HEK293 (cell line): ENCODE measurements at regions not wholly inside any gene's neighbourhood (a gene's known extent, or its start where the extent isn't known, plus 50 kb on each side); places are given as distances from the start of the nearest gene placed in this dataset.

Source experiments
- CTCF ChIA-PET: fragments of 350-600 bp; formaldehyde crosslinking; extraction: SDS; loops from one replicate; lab custom pipeline; 2021; ENCODE audit warnings: antibody characterized with exemption; lab: Yijun Ruan, JAX
- POLR2A ChIA-PET: fragments of 300-600 bp; formaldehyde crosslinking; extraction: SDS; loops from one replicate; lab custom pipeline; 2020; ENCODE audit warnings: antibody characterized with exemption, inconsistent platforms; lab: Yijun Ruan, JAX
- H3K27ac ChIP-seq: fragments of 200-500 bp; sonication (Bioruptor generic); 2 replicates; pipeline ENCODE4 v1.5.1; 2014; ENCODE audit warnings: low read depth, low read length, control low read depth, inconsistent platforms; ENCODE audit errors: extremely low read depth
- H3K36me3 ChIP-seq, 2 experiments: fragments of 200-500 bp in 1 of 2; sonication (Bioruptor generic) in 1 of 2; 1 replicate in 1 of 2; 2 replicates in 1 of 2; pipeline ENCODE4 v1.5.1; 2014 to 2017; ENCODE audit warnings: inconsistent platforms in 2 of 2, low read length in 2 of 2; ENCODE audit not compliant: control insufficient read depth in 2 of 2, insufficient read depth in 1 of 2
- H3K4me1 ChIP-seq: fragments of 200-500 bp; sonication (Bioruptor generic); 2 replicates; pipeline ENCODE4 v1.5.1; 2014; ENCODE audit warnings: mild to moderate bottlenecking, low read length, inconsistent platforms; ENCODE audit not compliant: control insufficient read depth, insufficient read depth
- H3K4me3 ChIP-seq: 2 replicates; pipeline ENCODE4 v1.5.1; 2011; ENCODE audit warnings: low read depth, mild to moderate bottlenecking, control low read depth, low read length, moderate library complexity
- H3K9me3 ChIP-seq: fragments of 200-500 bp; sonication (Bioruptor generic); 2 replicates; pipeline ENCODE4 v1.5.1; 2014; ENCODE audit warnings: low read depth, low read length, inconsistent platforms; ENCODE audit not compliant: control insufficient read depth, insufficient read depth
- IKZF3 ChIP-seq: fragments of 450-650 bp; IDR thresholded peaks from 2 replicates; pipeline ENCODE4 v1.5.0; 2018; ENCODE audit warnings: missing biosample characterization, mild to moderate bottlenecking, missing genetic modification characterization, moderate library complexity
- KLF10 ChIP-seq: fragments of 450-650 bp; IDR thresholded peaks from 2 replicates; pipeline ENCODE4 v1.5.1; 2018; ENCODE audit warnings: missing biosample characterization, mild to moderate bottlenecking, missing genetic modification characterization
- KLF7 ChIP-seq: fragments of 450-650 bp; formaldehyde crosslinking; IDR thresholded peaks from 2 replicates; pipeline ENCODE4 v1.5.1; 2016; ENCODE audit warnings: missing biosample characterization, missing genetic modification characterization, borderline replicate concordance
- TRIM28 ChIP-seq: IDR thresholded peaks from 2 replicates; pipeline ENCODE4 v1.6.1; 2011; ENCODE audit warnings: low read length, control low read depth, borderline replicate concordance
- WT1 ChIP-seq: fragments of 450-650 bp; formaldehyde crosslinking; IDR thresholded peaks from 2 replicates; pipeline ENCODE4 v1.5.1; 2016; ENCODE audit warnings: missing biosample characterization, missing genetic modification characterization
- ZBTB20 ChIP-seq: fragments of 450-650 bp; formaldehyde crosslinking; IDR thresholded peaks from 2 replicates; pipeline ENCODE4 v1.5.1; 2016; ENCODE audit warnings: missing biosample characterization, missing genetic modification characterization
- ZNF10 ChIP-seq: fragments of 450-650 bp; formaldehyde crosslinking; IDR thresholded peaks from 2 replicates; pipeline ENCODE4 v1.5.1; 2017; ENCODE audit warnings: missing biosample characterization, missing genetic modification characterization
- ZNF24 ChIP-seq: fragments of 450-650 bp; formaldehyde crosslinking; IDR thresholded peaks from 2 replicates; pipeline ENCODE4 v1.5.1; 2016; ENCODE audit warnings: missing biosample characterization, missing genetic modification characterization
- ZNF292 ChIP-seq: fragments of 450-650 bp; formaldehyde crosslinking; IDR thresholded peaks from 2 replicates; pipeline ENCODE4 v1.5.1; 2016; ENCODE audit warnings: low read depth, missing biosample characterization, missing genetic modification characterization, borderline replicate concordance
- ZNF335 ChIP-seq: fragments of 450-650 bp; formaldehyde crosslinking; conservative IDR thresholded peaks from 2 replicates; pipeline ENCODE4 v1.5.1; 2016; ENCODE audit warnings: missing biosample characterization, missing genetic modification characterization
- ZNF433 ChIP-seq: fragments of 450-650 bp; formaldehyde crosslinking; IDR thresholded peaks from 2 replicates; pipeline ENCODE4 v1.5.1; 2016; ENCODE audit warnings: missing biosample characterization, missing genetic modification characterization, low read depth
- ZNF514 ChIP-seq: fragments of 450-650 bp; formaldehyde crosslinking; IDR thresholded peaks from 2 replicates; pipeline ENCODE4 v1.5.1; 2016; ENCODE audit warnings: missing biosample characterization, missing genetic modification characterization
- ZNF544 ChIP-seq: fragments of 450-650 bp; formaldehyde crosslinking; IDR thresholded peaks from 2 replicates; pipeline ENCODE4 v1.5.0; 2017; ENCODE audit warnings: missing biosample characterization, missing genetic modification characterization
- ZNF623 ChIP-seq: fragments of 450-650 bp; formaldehyde crosslinking; IDR thresholded peaks from 2 replicates; pipeline ENCODE4 v1.5.1; 2016; ENCODE audit warnings: missing biosample characterization, missing genetic modification characterization
- ZNF624 ChIP-seq: fragments of 450-650 bp; formaldehyde crosslinking; IDR thresholded peaks from 2 replicates; pipeline ENCODE4 v1.5.1; 2017; ENCODE audit warnings: missing biosample characterization, missing genetic modification characterization
- ZNF629 ChIP-seq: fragments of 450-650 bp; formaldehyde crosslinking; IDR thresholded peaks from 2 replicates; pipeline ENCODE4 v1.5.1; 2017; ENCODE audit warnings: missing biosample characterization, missing genetic modification characterization
- ZNF658 ChIP-seq: fragments of 450-650 bp; formaldehyde crosslinking; IDR thresholded peaks from 2 replicates; pipeline ENCODE4; 2016; ENCODE audit warnings: missing biosample characterization, missing genetic modification characterization
- ZNF791 ChIP-seq: fragments of 450-650 bp; formaldehyde crosslinking; IDR thresholded peaks from 2 replicates; pipeline ENCODE4 v1.5.1; 2016; ENCODE audit warnings: missing biosample characterization, missing genetic modification characterization
- ZSCAN30 ChIP-seq: fragments of 450-650 bp; IDR thresholded peaks from 2 replicates; pipeline ENCODE4 v1.5.1; 2018; ENCODE audit warnings: missing biosample characterization, mild to moderate bottlenecking, missing genetic modification characterization, moderate library complexity
- TF ChIP-seq, protein P1 (sequence below): fragments of 450-650 bp; formaldehyde crosslinking; IDR thresholded peaks from 2 replicates; pipeline ENCODE4 v1.5.1; 2016; ENCODE audit warnings: missing biosample characterization, missing genetic modification characterization
- TF ChIP-seq, protein P2 (sequence below): fragments of 450-650 bp; formaldehyde crosslinking; IDR thresholded peaks from 2 replicates; pipeline ENCODE4 v1.5.1; 2017; ENCODE audit warnings: missing biosample characterization, missing genetic modification characterization
- TF ChIP-seq, protein P3 (sequence below): fragments of 450-650 bp; formaldehyde crosslinking; IDR thresholded peaks from 2 replicates; pipeline ENCODE4 v1.5.1; 2016; ENCODE audit warnings: missing biosample characterization, missing genetic modification characterization
- TF ChIP-seq, protein P4 (sequence below): fragments of 450-650 bp; formaldehyde crosslinking; IDR thresholded peaks from 2 replicates; pipeline ENCODE4 v1.5.1; 2016; ENCODE audit warnings: missing biosample characterization, missing genetic modification characterization
- TF ChIP-seq, protein P5 (sequence below): fragments of 450-650 bp; formaldehyde crosslinking; IDR thresholded peaks from 2 replicates; pipeline ENCODE4 v1.5.1; 2016; ENCODE audit warnings: missing biosample characterization, missing genetic modification characterization
- TF ChIP-seq, protein P6 (sequence below): fragments of 450-650 bp; formaldehyde crosslinking; IDR thresholded peaks from 2 replicates; pipeline ENCODE4 v1.5.1; 2016; ENCODE audit warnings: missing biosample characterization, missing genetic modification characterization, borderline replicate concordance

DNA sequence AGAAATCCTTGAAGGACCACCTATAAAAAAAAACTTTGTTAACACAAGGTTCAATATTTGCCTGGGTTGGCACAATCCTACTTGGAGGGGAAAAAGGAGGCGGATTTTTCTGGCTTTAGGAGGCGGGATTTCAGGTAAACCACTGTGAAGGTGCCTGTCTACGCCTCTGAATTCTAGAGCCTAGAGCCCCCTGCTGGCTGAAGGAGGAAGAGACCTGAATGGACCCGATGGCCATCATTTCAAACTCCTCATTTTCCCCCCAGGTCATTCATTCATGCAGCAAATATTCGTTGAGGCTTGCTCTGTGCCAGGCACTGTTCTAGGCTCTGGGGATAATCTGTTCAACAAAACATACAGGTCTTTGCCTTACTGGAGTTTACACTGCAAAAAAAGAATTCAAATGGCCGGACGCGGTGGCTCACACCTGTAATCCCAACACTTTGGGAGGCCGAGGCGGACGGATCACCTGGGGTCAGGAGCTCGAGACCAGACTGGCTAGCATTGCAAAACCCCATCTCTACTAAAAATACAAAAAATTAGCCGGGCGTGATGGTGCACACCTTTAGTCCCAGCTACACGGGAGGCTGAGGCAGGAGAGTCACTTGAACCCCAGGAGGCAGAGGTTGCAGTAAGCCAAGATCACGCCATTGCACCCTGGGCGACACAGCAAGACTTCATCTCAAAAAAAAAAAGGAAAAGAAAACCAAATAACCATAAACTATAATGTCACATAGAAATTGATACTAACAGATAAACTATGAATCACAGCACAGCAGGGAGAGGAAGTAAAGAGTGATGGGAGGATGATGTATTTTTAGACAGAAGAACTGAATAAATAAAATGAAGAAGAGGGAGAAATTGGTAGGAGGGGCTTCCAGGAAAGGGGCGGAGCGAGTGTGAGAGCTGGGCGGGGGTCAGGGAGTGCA lies 90.1 kb upstream of the NFE2L3 start (continued):
- TF ChIP-seq KLF7 (tag by site-specific recombination) (no peak), TRIM28 (no peak), ZNF433 (no peak), ZNF514 (tag by site-specific recombination) (no peak), IKZF3 (tag by site-specific recombination) (peak; percentile 51), ZNF335 (tag by site-specific recombination) (peak; percentile 31; the same call in 1 of the 2 replicates), ZNF629 (tag by site-specific recombination) (peak; percentile 67; the same call in 1 of the 2 replicates), ZNF791 (tag by site-specific recombination) (no peak), ZNF24 (tag by site-specific recombination) (peak; percentile 73), WT1 (tag by site-specific recombination) (peak; percentile 85), ZNF624 (no peak), KLF10 (tag by site-specific recombination) (0 out of 2 replicates have a peak, but pooled peaks have one; percentile 11), ZBTB20 (tag by site-specific recombination) (no peak), ZNF658 (no peak)
- TF ChIP-seq, protein P1, sequence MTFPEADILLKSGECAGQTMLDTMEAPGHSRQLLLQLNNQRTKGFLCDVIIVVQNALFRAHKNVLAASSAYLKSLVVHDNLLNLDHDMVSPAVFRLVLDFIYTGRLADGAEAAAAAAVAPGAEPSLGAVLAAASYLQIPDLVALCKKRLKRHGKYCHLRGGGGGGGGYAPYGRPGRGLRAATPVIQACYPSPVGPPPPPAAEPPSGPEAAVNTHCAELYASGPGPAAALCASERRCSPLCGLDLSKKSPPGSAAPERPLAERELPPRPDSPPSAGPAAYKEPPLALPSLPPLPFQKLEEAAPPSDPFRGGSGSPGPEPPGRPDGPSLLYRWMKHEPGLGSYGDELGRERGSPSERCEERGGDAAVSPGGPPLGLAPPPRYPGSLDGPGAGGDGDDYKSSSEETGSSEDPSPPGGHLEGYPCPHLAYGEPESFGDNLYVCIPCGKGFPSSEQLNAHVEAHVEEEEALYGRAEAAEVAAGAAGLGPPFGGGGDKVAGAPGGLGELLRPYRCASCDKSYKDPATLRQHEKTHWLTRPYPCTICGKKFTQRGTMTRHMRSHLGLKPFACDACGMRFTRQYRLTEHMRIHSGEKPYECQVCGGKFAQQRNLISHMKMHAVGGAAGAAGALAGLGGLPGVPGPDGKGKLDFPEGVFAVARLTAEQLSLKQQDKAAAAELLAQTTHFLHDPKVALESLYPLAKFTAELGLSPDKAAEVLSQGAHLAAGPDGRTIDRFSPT, result no peak
- TF ChIP-seq, protein P2, sequence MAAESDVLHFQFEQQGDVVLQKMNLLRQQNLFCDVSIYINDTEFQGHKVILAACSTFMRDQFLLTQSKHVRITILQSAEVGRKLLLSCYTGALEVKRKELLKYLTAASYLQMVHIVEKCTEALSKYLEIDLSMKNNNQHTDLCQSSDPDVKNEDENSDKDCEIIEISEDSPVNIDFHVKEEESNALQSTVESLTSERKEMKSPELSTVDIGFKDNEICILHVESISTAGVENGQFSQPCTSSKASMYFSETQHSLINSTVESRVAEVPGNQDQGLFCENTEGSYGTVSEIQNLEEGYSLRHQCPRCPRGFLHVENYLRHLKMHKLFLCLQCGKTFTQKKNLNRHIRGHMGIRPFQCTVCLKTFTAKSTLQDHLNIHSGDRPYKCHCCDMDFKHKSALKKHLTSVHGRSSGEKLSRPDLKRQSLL (tag by site-specific recombination), result 0 out of 2 replicates have a peak, but pooled peaks have one; percentile 14
- TF ChIP-seq, protein P3, sequence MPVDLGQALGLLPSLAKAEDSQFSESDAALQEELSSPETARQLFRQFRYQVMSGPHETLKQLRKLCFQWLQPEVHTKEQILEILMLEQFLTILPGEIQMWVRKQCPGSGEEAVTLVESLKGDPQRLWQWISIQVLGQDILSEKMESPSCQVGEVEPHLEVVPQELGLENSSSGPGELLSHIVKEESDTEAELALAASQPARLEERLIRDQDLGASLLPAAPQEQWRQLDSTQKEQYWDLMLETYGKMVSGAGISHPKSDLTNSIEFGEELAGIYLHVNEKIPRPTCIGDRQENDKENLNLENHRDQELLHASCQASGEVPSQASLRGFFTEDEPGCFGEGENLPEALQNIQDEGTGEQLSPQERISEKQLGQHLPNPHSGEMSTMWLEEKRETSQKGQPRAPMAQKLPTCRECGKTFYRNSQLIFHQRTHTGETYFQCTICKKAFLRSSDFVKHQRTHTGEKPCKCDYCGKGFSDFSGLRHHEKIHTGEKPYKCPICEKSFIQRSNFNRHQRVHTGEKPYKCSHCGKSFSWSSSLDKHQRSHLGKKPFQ (tag by site-specific recombination), result no peak
- TF ChIP-seq, protein P4, sequence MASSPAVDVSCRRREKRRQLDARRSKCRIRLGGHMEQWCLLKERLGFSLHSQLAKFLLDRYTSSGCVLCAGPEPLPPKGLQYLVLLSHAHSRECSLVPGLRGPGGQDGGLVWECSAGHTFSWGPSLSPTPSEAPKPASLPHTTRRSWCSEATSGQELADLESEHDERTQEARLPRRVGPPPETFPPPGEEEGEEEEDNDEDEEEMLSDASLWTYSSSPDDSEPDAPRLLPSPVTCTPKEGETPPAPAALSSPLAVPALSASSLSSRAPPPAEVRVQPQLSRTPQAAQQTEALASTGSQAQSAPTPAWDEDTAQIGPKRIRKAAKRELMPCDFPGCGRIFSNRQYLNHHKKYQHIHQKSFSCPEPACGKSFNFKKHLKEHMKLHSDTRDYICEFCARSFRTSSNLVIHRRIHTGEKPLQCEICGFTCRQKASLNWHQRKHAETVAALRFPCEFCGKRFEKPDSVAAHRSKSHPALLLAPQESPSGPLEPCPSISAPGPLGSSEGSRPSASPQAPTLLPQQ (tag by site-specific recombination), result no peak

DNA sequence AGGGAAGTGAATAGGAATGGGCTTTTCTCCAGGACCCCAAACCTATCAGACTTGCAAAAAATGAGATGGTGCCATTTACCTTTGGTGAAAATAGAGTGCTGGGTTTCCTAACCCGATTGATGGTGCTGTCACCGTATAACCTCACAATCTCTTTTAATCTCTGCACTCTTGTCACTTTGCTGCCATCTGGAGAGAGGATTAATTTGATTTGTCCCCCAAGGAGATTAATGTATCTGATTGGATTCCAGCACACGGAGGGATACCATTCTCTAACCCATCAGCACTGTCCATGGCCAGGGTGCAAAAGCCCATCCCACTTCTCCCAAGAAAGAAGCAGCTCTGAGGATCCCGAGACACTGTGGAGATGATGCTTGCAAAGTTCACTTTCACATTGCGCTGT lies 86.3 kb upstream of the NFE2L3 start:
- Histone ChIP-seq H3K4me1 (peaks cover 4% of the 10 kb centered on the region; the same call in 1 of the 2 replicates), H3K27ac (no peak overlapping the region), H3K9me3 (no peaks in the 10 kb centered on the region), H3K36me3 (no peaks in the 10 kb centered on the region), H3K4me3 (no peak overlapping the region)
- ChIA-PET POLR2A (no interaction called here), CTCF (interaction anchor here (1.4 kb wide), 1 partner anchor 16 kb away, joined by 3 read pairs; no protein-coding TSS in a partner anchor)
- no peak for TF ChIP-seq ZNF335 (tag by site-specific recombination)
- TF ChIP-seq, protein P5, sequence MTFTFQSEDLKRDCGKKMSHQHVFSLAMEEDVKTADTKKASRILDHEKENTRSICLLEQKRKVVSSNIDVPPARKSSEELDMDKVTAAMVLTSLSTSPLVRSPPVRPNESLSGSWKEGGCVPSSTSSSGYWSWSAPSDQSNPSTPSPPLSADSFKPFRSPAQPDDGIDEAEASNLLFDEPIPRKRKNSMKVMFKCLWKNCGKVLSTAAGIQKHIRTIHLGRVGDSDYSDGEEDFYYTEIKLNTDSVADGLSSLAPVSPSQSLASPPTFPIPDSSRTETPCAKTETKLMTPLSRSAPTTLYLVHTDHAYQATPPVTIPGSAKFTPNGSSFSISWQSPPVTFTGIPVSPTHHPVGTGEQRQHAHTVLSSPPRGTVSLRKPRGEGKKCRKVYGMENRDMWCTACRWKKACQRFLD (tag by site-specific recombination), result no peak
- no peak for TF ChIP-seq WT1 (tag by site-specific recombination)
- TF ChIP-seq, protein P6, sequence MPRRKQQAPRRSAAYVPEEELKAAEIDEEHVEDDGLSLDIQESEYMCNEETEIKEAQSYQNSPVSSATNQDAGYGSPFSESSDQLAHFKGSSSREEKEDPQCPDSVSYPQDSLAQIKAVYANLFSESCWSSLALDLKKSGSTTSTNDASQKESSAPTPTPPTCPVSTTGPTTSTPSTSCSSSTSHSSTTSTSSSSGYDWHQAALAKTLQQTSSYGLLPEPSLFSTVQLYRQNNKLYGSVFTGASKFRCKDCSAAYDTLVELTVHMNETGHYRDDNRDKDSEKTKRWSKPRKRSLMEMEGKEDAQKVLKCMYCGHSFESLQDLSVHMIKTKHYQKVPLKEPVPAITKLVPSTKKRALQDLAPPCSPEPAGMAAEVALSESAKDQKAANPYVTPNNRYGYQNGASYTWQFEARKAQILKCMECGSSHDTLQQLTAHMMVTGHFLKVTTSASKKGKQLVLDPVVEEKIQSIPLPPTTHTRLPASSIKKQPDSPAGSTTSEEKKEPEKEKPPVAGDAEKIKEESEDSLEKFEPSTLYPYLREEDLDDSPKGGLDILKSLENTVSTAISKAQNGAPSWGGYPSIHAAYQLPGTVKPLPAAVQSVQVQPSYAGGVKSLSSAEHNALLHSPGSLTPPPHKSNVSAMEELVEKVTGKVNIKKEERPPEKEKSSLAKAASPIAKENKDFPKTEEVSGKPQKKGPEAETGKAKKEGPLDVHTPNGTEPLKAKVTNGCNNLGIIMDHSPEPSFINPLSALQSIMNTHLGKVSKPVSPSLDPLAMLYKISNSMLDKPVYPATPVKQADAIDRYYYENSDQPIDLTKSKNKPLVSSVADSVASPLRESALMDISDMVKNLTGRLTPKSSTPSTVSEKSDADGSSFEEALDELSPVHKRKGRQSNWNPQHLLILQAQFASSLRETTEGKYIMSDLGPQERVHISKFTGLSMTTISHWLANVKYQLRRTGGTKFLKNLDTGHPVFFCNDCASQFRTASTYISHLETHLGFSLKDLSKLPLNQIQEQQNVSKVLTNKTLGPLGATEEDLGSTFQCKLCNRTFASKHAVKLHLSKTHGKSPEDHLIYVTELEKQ, result no peak
- TF ChIP-seq ZSCAN30 (tag by site-specific recombination), result no peak
- TF ChIP-seq ZNF292 (tag by site-specific recombination), result no peak
- no peak for TF ChIP-seq ZNF544 (tag by site-specific recombination)
- no peak for TF ChIP-seq ZNF623 (tag by site-specific recombination)
- no peak for TF ChIP-seq ZNF10
